ENCODE measurements at regions not wholly inside any gene's neighbourhood (a gene's known extent, or its start where the extent isn't known, plus 50 kb on each side); places are given as distances from the start of the nearest gene placed in this dataset.

DNA sequence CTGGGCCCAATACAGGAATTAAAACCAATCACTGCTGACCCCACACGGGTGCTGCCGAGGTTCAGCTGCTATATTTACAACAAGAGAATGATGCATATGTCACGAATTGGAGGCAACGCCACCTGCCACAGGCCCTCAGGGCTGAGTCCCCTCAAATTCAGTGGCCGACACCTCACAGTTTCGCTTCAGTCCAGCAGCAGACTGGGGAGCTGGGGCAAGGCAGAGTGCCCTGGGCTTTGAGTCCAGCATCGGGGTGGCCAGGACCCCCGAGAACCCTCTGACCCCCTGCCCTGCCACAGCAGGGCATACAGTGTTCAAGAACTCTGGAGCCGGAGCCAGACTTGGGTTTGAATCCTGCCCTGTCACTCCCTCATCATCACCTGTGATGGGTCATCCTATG is 247.2 kb downstream of the CTTN start:
- intact Hi-C loops (cut with micrococcal nuclease): no loop called here
- Mint-ChIP-seq H3K4me1 (ENCODE audit: low read depth) (no peaks in the 10 kb centered on the region), H3K36me3 (ENCODE audit: low read depth) (no peaks in the 10 kb centered on the region), H3K9me3 (no peaks in the 10 kb centered on the region), H3K4me3 (no peak overlapping the region), H3K27ac (no peak overlapping the region), H3K27me3 (peaks cover 7% of the 10 kb centered on the region)

DNA sequence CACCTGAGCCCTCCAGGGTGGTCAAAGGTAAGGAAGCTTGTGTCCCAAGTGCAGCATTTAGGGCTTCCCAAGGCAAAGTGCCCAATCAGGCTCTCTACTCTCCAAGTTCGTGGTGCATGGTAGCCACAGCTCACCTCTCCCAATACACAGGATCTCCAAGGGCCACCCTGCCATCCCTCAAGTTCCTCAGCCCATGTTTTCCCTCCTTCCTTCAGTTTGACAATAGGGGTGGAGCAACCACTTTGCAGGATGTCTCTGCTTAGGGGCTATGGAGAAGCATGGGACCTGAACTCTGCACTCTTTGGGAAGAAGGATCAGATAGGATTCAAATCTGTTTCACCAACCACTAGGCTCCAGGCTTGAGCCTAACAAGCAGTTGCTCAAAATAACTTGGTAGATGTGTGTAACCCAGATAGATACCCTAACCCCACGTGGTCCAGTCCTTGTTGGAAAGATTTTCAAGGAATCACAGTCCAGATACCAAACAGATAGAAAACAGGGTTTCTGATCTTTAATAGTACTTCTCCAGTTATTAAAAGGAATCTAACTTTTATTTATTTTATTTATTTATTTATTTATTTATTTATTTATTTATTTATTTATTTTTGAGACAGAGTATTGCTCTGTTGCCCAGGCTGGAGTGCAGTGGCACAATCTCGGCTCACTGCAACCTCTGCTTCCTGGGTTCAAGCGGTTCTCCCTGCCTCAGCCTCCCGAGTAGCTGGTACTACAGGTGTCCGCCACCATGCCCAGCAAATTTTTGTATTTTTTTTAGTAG is 248.1 kb downstream of the CTTN start:
- Mint-ChIP-seq H3K36me3 (ENCODE audit: low read depth) (no peaks in the 10 kb centered on the region), H3K27me3 (peaks cover 7% of the 10 kb centered on the region), H3K9me3 (no peaks in the 10 kb centered on the region), H3K4me3 (no peak overlapping the region), H3K4me1 (ENCODE audit: low read depth) (no peaks in the 10 kb centered on the region), H3K27ac (no peak overlapping the region)
- intact Hi-C loops (cut with micrococcal nuclease): no loop called here

DNA sequence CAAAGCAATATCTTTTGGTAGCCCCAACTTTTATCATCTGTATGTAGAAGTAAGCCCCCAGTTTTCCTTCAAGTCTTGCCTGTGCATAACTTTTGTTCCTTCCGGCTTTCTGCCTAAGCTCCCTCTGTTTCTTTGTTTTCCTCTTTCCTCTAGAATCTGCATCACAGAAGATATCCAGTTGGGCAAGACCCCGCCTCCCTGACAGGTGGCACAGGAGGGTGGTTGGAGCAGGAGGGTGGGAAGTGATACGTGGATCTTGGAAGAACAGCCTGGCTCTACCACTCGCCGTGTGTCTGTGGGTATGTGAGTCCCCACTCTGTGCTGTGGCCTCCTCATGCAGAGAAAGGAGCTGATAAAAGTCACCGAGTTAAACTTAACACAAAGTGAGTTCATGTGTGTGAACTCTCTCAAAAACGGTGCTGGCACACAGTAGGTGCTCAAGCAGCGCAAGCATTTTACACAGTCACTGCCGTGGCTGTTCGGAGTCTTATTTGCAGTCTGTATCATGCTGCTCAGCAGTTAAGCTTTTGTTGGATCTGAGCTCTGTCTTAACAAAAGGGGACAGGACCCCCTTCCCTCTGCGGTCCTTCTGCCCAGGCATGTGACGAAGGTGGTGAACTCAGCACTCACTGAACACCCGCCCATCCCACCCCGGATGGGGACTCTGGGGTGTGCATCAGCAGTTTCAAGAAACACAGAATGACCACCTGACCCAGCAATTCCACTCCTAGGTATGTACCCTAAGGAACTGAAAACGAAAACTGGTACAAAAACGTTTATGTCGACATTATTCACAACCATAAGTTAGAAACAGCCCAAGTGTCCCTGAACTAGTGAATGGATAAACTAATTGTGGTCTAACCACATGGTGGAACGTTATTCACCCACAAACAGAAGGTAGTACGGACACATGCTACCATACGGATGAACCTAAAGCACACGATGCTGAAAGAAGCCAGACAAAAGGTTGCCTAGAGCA is 249.1 kb downstream of the CTTN start:
- peaks cover 5% of the 10 kb centered on the region for H3K27me3 Mint-ChIP-seq
- no peak overlapping the region for H3K4me3 Mint-ChIP-seq
- no peaks in the 10 kb centered on the region for H3K9me3 Mint-ChIP-seq
- intact Hi-C loops (cut with micrococcal nuclease): no loop called here
- no peak overlapping the region for H3K27ac Mint-ChIP-seq
- H3K36me3 Mint-ChIP-seq (ENCODE audit: low read depth): no peaks in the 10 kb centered on the region
- no peaks in the 10 kb centered on the region for H3K4me1 Mint-ChIP-seq (ENCODE audit: low read depth)

DNA sequence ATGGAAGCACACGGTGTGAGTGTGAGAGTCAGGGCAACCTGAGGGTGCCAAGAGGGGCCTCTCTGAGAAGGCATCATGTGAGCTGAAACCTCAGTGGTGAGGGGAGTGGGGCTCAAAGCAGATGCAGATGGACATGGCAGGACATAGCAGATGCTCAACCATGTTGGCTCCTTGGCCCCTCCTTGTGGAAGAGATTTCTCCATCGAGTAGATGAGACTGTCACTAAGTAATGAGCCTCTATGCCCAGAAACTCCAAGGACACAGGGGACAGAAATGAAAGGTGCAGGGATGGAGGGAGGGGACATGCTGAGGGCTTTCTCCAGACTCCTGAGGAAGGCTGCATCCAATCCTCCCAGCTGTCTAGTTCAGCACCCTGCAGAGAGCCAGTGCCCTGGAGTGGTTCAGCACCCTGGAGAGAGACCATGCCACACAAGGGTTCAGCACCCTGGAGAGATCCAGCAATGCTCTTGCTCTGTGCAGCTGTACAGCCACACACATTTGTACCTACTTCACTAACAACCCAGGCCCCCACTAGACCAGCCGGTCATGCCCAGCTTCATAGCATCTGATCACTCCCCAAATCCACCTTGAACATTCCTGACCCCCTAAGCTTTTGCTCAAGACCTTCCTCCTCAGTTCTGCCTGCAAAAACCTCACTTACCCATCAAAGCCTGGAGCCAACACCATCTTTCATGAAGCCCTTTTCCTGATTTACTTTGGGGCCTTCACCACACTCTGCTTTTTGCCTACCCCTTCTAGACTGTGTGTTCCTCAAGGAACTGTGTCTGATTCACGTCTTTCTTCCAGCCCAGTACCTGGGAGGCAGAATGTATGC is 252.0 kb downstream of the CTTN start:
- Mint-ChIP-seq H3K9me3 (no peaks in the 10 kb centered on the region), H3K4me1 (ENCODE audit: low read depth) (no peaks in the 10 kb centered on the region), H3K27me3 (peaks cover 2% of the 10 kb centered on the region), H3K27ac (no peak overlapping the region), H3K4me3 (no peak overlapping the region), H3K36me3 (ENCODE audit: low read depth) (no peaks in the 10 kb centered on the region)
- intact Hi-C loops (cut with micrococcal nuclease): no loop called here

DNA sequence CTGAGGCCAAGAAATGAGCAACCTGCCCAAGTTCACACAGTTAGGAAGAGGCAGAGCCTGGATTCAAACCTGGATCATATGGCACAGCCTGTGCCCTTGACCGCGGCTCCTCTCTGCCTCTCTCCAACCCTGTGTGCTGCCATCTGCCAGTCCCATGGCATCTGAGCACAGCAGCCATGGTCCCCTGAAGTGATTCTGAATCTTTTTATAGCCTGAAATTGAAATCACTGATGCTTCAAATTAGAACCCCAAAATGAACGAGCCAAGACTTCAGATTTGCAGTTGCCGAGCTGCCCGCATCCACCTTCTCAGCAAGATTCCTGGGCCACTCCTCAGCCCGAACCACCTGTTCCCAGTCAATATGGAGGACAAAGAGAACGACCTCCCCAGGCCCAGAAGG is 252.7 kb downstream of the CTTN start:
- intact Hi-C loops (cut with micrococcal nuclease): no loop called here
- Mint-ChIP-seq H3K4me1 (ENCODE audit: low read depth) (no peaks in the 10 kb centered on the region), H3K36me3 (ENCODE audit: low read depth) (no peaks in the 10 kb centered on the region), H3K27ac (no peak overlapping the region), H3K9me3 (no peaks in the 10 kb centered on the region), H3K4me3 (no peak overlapping the region), H3K27me3 (peaks cover 2% of the 10 kb centered on the region)

DNA sequence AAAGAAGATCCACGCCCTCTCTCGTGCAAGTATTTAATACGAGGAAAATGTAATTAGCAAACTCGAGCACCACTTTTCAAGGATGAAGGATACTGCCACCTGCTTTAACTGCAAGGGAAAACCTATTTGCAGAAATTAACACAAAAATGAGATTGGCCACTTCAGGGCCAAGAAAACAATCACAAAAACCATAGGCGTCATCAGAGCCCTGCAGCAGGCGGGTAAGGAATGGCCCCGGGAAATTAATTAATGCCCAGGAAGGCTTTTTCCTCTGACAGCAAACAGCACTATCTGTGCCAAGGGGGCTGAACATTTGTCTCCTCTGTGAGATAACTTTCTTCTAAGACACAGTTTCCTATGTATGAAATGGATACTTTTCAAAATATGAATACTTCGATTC is 255.7 kb downstream of the CTTN start:
- Mint-ChIP-seq H3K27me3 (peaks cover 6% of the 10 kb centered on the region), H3K9me3 (no peaks in the 10 kb centered on the region), H3K4me3 (no peak overlapping the region), H3K36me3 (ENCODE audit: low read depth) (no peaks in the 10 kb centered on the region), H3K27ac (no peak overlapping the region), H3K4me1 (ENCODE audit: low read depth) (no peaks in the 10 kb centered on the region)
- intact Hi-C loops (cut with micrococcal nuclease): no loop called here

DNA sequence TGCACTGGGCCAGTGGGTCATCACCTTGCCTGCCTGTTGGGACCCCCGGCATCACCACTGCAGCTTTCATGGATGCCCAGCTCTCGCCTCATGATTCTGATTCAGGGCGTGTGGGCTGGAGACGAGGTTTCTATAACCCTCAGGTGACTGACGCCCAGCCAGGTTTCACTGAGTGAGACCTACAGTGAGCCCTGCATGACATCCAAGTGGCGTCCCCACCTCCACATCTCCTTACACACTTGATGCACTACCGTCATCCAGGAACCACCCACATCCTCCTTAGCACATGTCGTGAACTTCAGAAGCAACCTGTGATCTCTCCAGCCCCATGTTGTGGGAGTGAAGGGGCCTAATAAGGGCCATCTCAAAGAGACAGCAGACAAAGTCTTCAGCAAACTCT is 257.5 kb downstream of the CTTN start:
- H3K36me3 Mint-ChIP-seq (ENCODE audit: low read depth): no peaks in the 10 kb centered on the region
- no peaks in the 10 kb centered on the region for H3K9me3 Mint-ChIP-seq
- H3K4me3 Mint-ChIP-seq: no peak overlapping the region
- no peaks in the 10 kb centered on the region for H3K4me1 Mint-ChIP-seq (ENCODE audit: low read depth)
- H3K27ac Mint-ChIP-seq: no peak overlapping the region
- intact Hi-C loops (cut with micrococcal nuclease): no loop called here
- peaks cover 21% of the 10 kb centered on the region for H3K27me3 Mint-ChIP-seq

DNA sequence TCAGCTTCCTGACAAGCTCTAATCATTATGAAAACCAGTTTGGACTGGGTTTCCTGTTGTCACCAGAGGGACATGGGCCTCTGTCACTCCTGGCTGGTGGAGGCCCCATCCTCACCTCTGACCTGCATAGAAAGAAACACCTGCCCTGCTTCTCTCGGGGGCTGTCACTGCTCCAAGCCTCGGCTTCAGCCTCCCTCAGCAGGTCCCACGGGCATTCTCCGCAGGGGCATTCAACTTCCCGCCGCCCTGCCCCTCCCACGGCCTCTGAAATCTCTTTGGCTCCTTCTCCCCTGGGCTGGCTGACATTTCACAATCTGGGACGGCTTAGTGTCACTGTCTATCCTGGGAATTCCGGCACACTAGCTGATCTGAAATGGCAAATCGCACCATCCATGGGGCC is 257.9 kb downstream of the CTTN start:
- intact Hi-C loops (cut with micrococcal nuclease): no loop called here
- Mint-ChIP-seq H3K9me3 (no peaks in the 10 kb centered on the region), H3K4me1 (ENCODE audit: low read depth) (no peaks in the 10 kb centered on the region), H3K4me3 (no peak overlapping the region), H3K27me3 (peaks cover 26% of the 10 kb centered on the region), H3K27ac (no peak overlapping the region), H3K36me3 (ENCODE audit: low read depth) (no peaks in the 10 kb centered on the region)

DNA sequence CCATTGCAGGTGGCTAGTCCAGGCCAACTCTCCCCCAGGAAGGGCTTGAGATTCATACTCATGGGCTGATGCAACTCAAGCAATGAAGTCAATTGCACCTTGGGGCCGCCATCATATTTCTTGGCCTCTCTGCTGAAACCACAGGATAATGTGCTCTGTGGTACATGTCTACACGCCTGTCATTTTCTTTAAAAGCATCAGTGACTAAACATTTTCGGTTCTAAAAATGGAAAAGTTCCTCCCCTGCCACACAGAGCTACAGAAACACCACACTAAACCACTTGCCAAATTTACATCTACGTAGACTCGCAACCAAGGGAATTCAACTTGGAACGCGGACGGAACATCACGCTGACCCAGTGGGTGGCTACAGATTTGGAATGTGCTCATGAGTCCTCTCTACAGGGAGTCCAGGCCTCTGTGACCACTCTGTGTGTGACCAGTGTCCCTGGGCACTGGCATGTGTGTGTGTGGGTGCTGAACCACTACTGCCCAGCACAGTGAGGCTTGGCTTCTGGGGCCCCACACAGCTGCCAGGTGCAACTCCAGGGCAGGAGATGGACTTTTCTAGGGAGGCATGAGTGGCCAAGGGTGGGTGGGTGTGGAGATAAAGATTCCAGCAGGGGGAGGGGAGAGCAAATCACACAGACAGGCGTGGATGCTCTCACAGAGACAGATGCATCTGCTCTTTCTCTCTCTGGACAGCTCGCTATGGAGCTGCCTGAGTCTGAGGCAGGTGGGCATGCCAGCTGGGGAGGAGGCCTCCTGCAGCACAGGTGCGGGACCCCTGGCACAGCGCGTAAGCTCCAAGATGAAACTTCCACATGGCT is 261.9 kb downstream of the CTTN start:
- H3K4me3 Mint-ChIP-seq: no peak overlapping the region
- no peaks in the 10 kb centered on the region for H3K4me1 Mint-ChIP-seq (ENCODE audit: low read depth)
- H3K9me3 Mint-ChIP-seq: no peaks in the 10 kb centered on the region
- H3K27me3 Mint-ChIP-seq: peaks cover 64% of the 10 kb centered on the region
- intact Hi-C loops (cut with micrococcal nuclease): no loop called here
- no peak overlapping the region for H3K27ac Mint-ChIP-seq
- no peaks in the 10 kb centered on the region for H3K36me3 Mint-ChIP-seq (ENCODE audit: low read depth)

DNA sequence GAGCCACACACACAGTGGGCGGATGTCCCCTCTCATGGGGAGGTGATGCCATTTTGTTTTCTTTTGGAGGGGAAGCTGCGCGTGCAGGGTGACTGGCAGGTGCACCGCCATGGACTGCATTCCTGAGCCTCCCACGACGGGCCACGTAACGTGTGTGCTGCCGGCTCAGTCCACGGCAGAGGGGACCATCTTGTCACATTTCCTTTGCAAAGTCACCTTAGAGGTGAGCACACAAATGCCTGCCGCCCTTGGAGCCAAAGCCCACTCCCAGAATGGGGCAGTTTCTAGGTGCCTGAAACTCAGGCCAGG is 262.5 kb downstream of the CTTN start:
- Mint-ChIP-seq H3K4me3 (no peak overlapping the region), H3K4me1 (ENCODE audit: low read depth) (no peaks in the 10 kb centered on the region), H3K27me3 (peaks cover 64% of the 10 kb centered on the region), H3K9me3 (no peaks in the 10 kb centered on the region), H3K36me3 (ENCODE audit: low read depth) (no peaks in the 10 kb centered on the region), H3K27ac (no peak overlapping the region)
- intact Hi-C loops (cut with micrococcal nuclease): no loop called here

DNA sequence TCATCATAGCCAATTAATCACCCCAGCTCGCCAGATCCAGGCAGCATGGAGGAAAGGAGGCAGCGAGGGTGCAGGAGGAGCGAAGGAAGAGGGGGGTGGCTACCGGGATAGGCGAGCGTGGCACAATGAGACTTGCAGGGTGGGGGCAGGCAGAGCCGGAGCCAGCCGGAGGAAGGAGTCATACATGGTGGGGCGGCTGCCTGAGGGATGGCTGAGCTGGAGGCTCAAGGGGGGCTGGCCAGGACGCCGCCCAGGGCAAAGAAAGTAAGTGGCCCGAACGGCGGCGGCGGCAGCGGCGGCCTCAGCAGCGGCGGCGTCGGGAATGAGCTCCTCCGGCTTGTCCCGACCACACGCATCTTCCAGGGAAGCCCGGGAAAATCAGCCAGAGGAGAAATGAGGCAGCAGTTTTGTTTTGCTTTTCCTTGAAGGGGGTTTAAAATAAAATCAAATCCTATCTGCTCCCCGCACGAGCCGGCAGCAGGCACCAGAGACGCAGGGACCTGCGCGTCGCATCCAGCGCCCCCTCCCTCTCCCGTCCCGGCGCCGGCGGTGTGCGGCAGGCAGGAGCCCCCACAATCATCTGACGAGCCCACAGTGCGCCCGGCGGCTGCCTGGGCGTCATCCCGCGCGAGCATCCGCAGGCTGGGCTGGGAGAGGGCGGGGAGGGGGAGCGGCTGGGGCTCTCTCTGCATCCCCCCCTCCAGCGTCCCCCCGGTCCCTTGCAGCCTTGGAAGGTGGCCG is 263.6 kb downstream of the CTTN start:
- no peaks in the 10 kb centered on the region for H3K36me3 Mint-ChIP-seq (ENCODE audit: low read depth)
- no peak overlapping the region for H3K27ac Mint-ChIP-seq
- intact Hi-C loops (cut with micrococcal nuclease): no loop called here
- no peaks in the 10 kb centered on the region for H3K4me1 Mint-ChIP-seq (ENCODE audit: low read depth)
- H3K4me3 Mint-ChIP-seq: no peak overlapping the region
- no peaks in the 10 kb centered on the region for H3K9me3 Mint-ChIP-seq
- peaks cover 60% of the 10 kb centered on the region for H3K27me3 Mint-ChIP-seq

DNA sequence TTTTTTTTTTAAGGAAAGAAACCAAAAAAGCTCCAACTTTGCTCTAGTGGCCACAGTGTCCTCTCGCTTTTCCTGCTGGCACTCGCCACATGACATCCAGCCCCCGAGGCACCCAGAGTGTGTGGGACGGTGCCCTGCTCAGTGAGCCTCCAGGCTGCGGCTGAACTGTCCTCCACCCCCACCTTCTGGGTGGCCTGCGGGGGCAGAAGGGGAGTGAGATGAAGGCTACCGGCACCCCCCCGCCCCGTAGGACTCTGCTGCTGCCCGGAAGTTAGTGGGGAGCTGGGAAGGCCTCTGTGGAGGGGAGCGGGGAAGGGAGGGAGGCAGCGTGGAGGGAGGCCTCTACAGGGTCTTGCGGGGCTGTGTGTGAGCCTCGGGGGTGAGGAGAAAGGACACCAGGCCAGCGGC is 264.4 kb downstream of the CTTN start:
- Mint-ChIP-seq H3K4me3 (no peak overlapping the region), H3K9me3 (no peaks in the 10 kb centered on the region), H3K36me3 (ENCODE audit: low read depth) (no peaks in the 10 kb centered on the region), H3K4me1 (ENCODE audit: low read depth) (no peaks in the 10 kb centered on the region), H3K27me3 (peaks cover 60% of the 10 kb centered on the region), H3K27ac (no peak overlapping the region)
- intact Hi-C loops (cut with micrococcal nuclease): no loop called here

DNA sequence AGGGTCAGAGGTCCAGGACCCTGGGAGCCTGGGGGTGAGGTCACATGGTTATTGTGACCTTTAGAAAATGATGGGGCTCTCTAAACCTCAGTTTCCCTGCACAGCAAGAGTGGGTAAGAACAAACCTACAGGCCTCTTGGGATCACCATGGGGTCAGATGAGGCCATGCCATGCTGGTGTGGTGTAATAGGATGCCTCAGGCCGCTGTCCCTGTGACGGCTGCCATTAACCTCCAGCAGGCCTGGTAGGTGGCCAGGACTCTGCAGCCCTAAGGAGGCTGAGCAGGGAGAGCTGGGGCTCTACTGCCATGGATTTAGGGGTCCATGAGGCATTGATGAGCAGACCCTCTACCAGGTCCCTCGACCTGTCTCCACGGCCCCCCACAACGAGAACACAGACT is 265.5 kb downstream of the CTTN start:
- Mint-ChIP-seq H3K4me1 (ENCODE audit: low read depth) (no peaks in the 10 kb centered on the region), H3K27ac (no peak overlapping the region), H3K4me3 (no peak overlapping the region), H3K27me3 (peaks cover 60% of the 10 kb centered on the region), H3K9me3 (no peaks in the 10 kb centered on the region), H3K36me3 (ENCODE audit: low read depth) (no peaks in the 10 kb centered on the region)
- intact Hi-C loops (cut with micrococcal nuclease): no loop called here
